HAP-1 (cell line): ENCODE measurements at regions not wholly inside any gene's neighbourhood (a gene's known extent, or its start where the extent isn't known, plus 50 kb on each side); places are given as distances from the start of the nearest gene placed in this dataset.
"Not testable (repeated sequence)": the region's sequence is repeated elsewhere in the genome, so short reads cannot be mapped to it uniquely, and the experiment has no call there.

Experiments
- DNase-seq, 2 experiments: peaks; one replicate each; pipeline ENCODE4 v3.0.0-alpha.2; 2016 to 2020; ENCODE audit warnings: low spot score in 2 of 2
- H3K27me3 ChIP-seq: fragments of 250-450 bp; sonication (Bioruptor Pico); 2 replicates; pipeline ENCODE4 v1.5.1; 2020; ENCODE audit warnings: low read depth, mild to moderate bottlenecking, moderate library complexity
- H3K36me3 ChIP-seq: fragments of 250-450 bp; sonication (Bioruptor Pico); replicated peaks from 2 replicates; pipeline ENCODE4 v1.5.1; 2020; ENCODE audit warnings: mild to moderate bottlenecking
- H3K4me1 ChIP-seq: fragments of 250-450 bp; sonication (Bioruptor Pico); 2 replicates; pipeline ENCODE4 v1.5.1; 2020; ENCODE audit warnings: mild to moderate bottlenecking
- H3K4me3 ChIP-seq: fragments of 250-450 bp; sonication (Bioruptor Pico); 2 replicates; pipeline ENCODE4 v1.5.1; 2020; ENCODE audit warnings: mild to moderate bottlenecking, moderate library complexity
- H3K9me3 ChIP-seq: fragments of 250-450 bp; sonication (Bioruptor Pico); 2 replicates; pipeline ENCODE4 v1.5.1; 2020; ENCODE audit warnings: mild to moderate bottlenecking, moderate library complexity
- in situ Hi-C: fragments of 300-500 bp; cut with MboI; formaldehyde crosslinking; loops from 3 replicates; pipeline ENCODE4 v1.14.3; 2020; ENCODE audit warnings: low sequenced_read_pairs, inconsistent platforms, mixed read lengths

- H3K27me3 ChIP-seq = no peaks in the 10 kb centered on the region
- no peak overlapping the region for H3K4me3 ChIP-seq
- peak in 1 of 2 experiments; percentile 7 for DNase-seq
- no peaks in the 10 kb centered on the region; the same call in 1 of the 2 replicates for H3K4me1 ChIP-seq
- in situ Hi-C loops = no loop called here
- no peaks in the 10 kb centered on the region for H3K36me3 ChIP-seq
- no peaks in the 10 kb centered on the region for H3K9me3 ChIP-seq
Observed at GRCh38 chr4:64698171-64698570, 288.9 kb upstream of the TECRL start.

GRCh38 chr4:64682946-64683345, 273.7 kb upstream of the TECRL start:
- H3K4me3 ChIP-seq = no peak overlapping the region
- DNase-seq = no peak
- in situ Hi-C loops = no loop called here
- H3K36me3 ChIP-seq = no peaks in the 10 kb centered on the region
- no peaks in the 10 kb centered on the region for H3K4me1 ChIP-seq
- H3K9me3 ChIP-seq = no peaks in the 10 kb centered on the region
- H3K27me3 ChIP-seq = no peaks in the 10 kb centered on the region

- in situ Hi-C loops = no loop called here
- Histone ChIP-seq H3K4me1 (no peaks in the 10 kb centered on the region), H3K9me3 (no peaks in the 10 kb centered on the region), H3K27me3 (no peaks in the 10 kb centered on the region), H3K4me3 (no peak overlapping the region), H3K36me3 (no peaks in the 10 kb centered on the region)
- DNase-seq = no peak
Observed at GRCh38 chr4:64682481-64682880, 273.2 kb upstream of the TECRL start.

- DNase-seq, H3K27me3 ChIP-seq, H3K36me3 ChIP-seq, H3K9me3 ChIP-seq, H3K4me3 ChIP-seq, in situ Hi-C loops, H3K4me1 ChIP-seq: not testable (repeated sequence)
Observed at GRCh38 chr4:64673121-64673520, 263.9 kb upstream of the TECRL start.

GRCh38 chr4:64670647-64671046, 261.4 kb upstream of the TECRL start:
- Histone ChIP-seq H3K27me3 (no peaks in the 10 kb centered on the region), H3K36me3 (no peaks in the 10 kb centered on the region), H3K9me3 (no peaks in the 10 kb centered on the region), H3K4me1 (no peaks in the 10 kb centered on the region), H3K4me3 (no peak overlapping the region)
- in situ Hi-C loops = no loop called here
- no peak for DNase-seq

- Histone ChIP-seq H3K36me3 (no peaks in the 10 kb centered on the region), H3K4me3 (no peak overlapping the region), H3K9me3 (no peaks in the 10 kb centered on the region), H3K4me1 (no peaks in the 10 kb centered on the region), H3K27me3 (no peaks in the 10 kb centered on the region)
- no peak for DNase-seq
- in situ Hi-C loops = no loop called here
Observed at GRCh38 chr4:64643841-64644240, 234.6 kb upstream of the TECRL start.

- no peaks in the 10 kb centered on the region for H3K9me3 ChIP-seq
- in situ Hi-C loops = no loop called here
- no peak for DNase-seq
- no peak overlapping the region for H3K4me3 ChIP-seq
- no peaks in the 10 kb centered on the region for H3K4me1 ChIP-seq
- H3K36me3 ChIP-seq = no peaks in the 10 kb centered on the region
- H3K27me3 ChIP-seq = no peaks in the 10 kb centered on the region
Observed at GRCh38 chr4:64642936-64643335, 233.7 kb upstream of the TECRL start.

- H3K27me3 ChIP-seq = not testable (repeated sequence)
Observed at GRCh38 chr4:64640402-64640801, 231.2 kb upstream of the TECRL start.

GRCh38 chr4:64625438-64625837, 216.2 kb upstream of the TECRL start:
- Histone ChIP-seq H3K9me3 (no peaks in the 10 kb centered on the region), H3K4me3 (no peak overlapping the region), H3K4me1 (no peaks in the 10 kb centered on the region), H3K36me3 (no peaks in the 10 kb centered on the region), H3K27me3 (no peaks in the 10 kb centered on the region)
- no peak for DNase-seq
- in situ Hi-C loops = no loop called here

More at GRCh38 chr4:64640402-64640801, 231.2 kb upstream of the TECRL start:
- H3K9me3 ChIP-seq, H3K36me3 ChIP-seq, in situ Hi-C loops, DNase-seq, H3K4me3 ChIP-seq, H3K4me1 ChIP-seq: not testable (repeated sequence)

GRCh38 chr4:64617800-64618199, 208.6 kb upstream of the TECRL start:
- DNase-seq = peak in 1 of 2 experiments; percentile 34
- no peaks in the 10 kb centered on the region for H3K36me3 ChIP-seq
- no peaks in the 10 kb centered on the region for H3K27me3 ChIP-seq
- no peaks in the 10 kb centered on the region for H3K9me3 ChIP-seq
- in situ Hi-C loops = no loop called here
- no peaks in the 10 kb centered on the region for H3K4me1 ChIP-seq
- no peak overlapping the region for H3K4me3 ChIP-seq

- H3K27me3 ChIP-seq = no peaks in the 10 kb centered on the region
- H3K4me1 ChIP-seq = no peaks in the 10 kb centered on the region
- H3K4me3 ChIP-seq = no peak overlapping the region
- DNase-seq = no peak
- in situ Hi-C loops = no loop called here
- no peaks in the 10 kb centered on the region for H3K9me3 ChIP-seq
- no peaks in the 10 kb centered on the region for H3K36me3 ChIP-seq
Observed at GRCh38 chr4:64614276-64614675, 205.0 kb upstream of the TECRL start.

GRCh38 chr4:64613046-64613445, 203.8 kb upstream of the TECRL start:
- no peak for DNase-seq
- in situ Hi-C loops = no loop called here

GRCh38 chr4:64598066-64598465, 188.8 kb upstream of the TECRL start:
- DNase-seq = no peak
- H3K36me3 ChIP-seq = no peaks in the 10 kb centered on the region
- no peaks in the 10 kb centered on the region for H3K27me3 ChIP-seq
- H3K9me3 ChIP-seq = no peaks in the 10 kb centered on the region
- H3K4me1 ChIP-seq = no peaks in the 10 kb centered on the region
- in situ Hi-C loops = no loop called here
- H3K4me3 ChIP-seq = no peak overlapping the region

More at GRCh38 chr4:64613046-64613445, 203.8 kb upstream of the TECRL start:
- H3K9me3 ChIP-seq = no peaks in the 10 kb centered on the region
- no peaks in the 10 kb centered on the region for H3K4me1 ChIP-seq
- no peaks in the 10 kb centered on the region for H3K27me3 ChIP-seq
- H3K4me3 ChIP-seq = no peak overlapping the region
- no peaks in the 10 kb centered on the region for H3K36me3 ChIP-seq

- Histone ChIP-seq H3K27me3 (no peaks in the 10 kb centered on the region), H3K4me1 (no peaks in the 10 kb centered on the region), H3K4me3 (no peak overlapping the region), H3K36me3 (no peaks in the 10 kb centered on the region), H3K9me3 (no peaks in the 10 kb centered on the region)
- in situ Hi-C loops = no loop called here
- no peak for DNase-seq
Observed at GRCh38 chr4:64594723-64595122, 185.5 kb upstream of the TECRL start.

- Histone ChIP-seq H3K4me3 (no peak overlapping the region), H3K36me3 (no peaks in the 10 kb centered on the region), H3K9me3 (no peaks in the 10 kb centered on the region), H3K4me1 (no peaks in the 10 kb centered on the region), H3K27me3 (no peaks in the 10 kb centered on the region)
- in situ Hi-C loops = no loop called here
- DNase-seq = no peak
Observed at GRCh38 chr4:64588507-64588906, 179.3 kb upstream of the TECRL start.
